ENCODE measurements at regions not wholly inside any gene's neighbourhood (a gene's known extent, or its start where the extent isn't known, plus 50 kb on each side); places are given as distances from the start of the nearest gene placed in this dataset.

- Histone ChIP-seq H3K4me3 (ENCODE audit: low read length) (no peak overlapping the region), H3K36me3 (ENCODE audit: insufficient read depth, low read length) (no peaks in the 10 kb centered on the region), H3K4me1 (ENCODE audit: insufficient read depth, low read length) (no peaks in the 10 kb centered on the region), H2AFZ (ENCODE audit: low read depth, low read length) (no peak overlapping the region), H3K27me3 (ENCODE audit: insufficient read depth, low read length) (no peaks in the 10 kb centered on the region), H3K9me3 (ENCODE audit: low read length) (no peaks in the 10 kb centered on the region)
These were observed 530.3 kb downstream of the BRD1 start for GRCh38 chr22:49297286-49297870.

GRCh38 chr22:49296561-49296960 is 531.1 kb downstream of the BRD1 start:
- Histone ChIP-seq H3K4me1 (ENCODE audit: insufficient read depth, low read length) (no peaks in the 10 kb centered on the region), H3K9me3 (ENCODE audit: low read length) (no peaks in the 10 kb centered on the region), H3K36me3 (ENCODE audit: insufficient read depth, low read length) (no peaks in the 10 kb centered on the region), H2AFZ (ENCODE audit: low read depth, low read length) (no peak overlapping the region), H3K27me3 (ENCODE audit: insufficient read depth, low read length) (no peaks in the 10 kb centered on the region), H3K4me3 (ENCODE audit: low read length) (no peak overlapping the region)

- Histone ChIP-seq H2AFZ (ENCODE audit: low read depth, low read length) (no peak overlapping the region), H3K9me3 (ENCODE audit: low read length) (no peaks in the 10 kb centered on the region), H3K4me3 (ENCODE audit: low read length) (no peak overlapping the region), H3K36me3 (ENCODE audit: insufficient read depth, low read length) (no peaks in the 10 kb centered on the region), H3K27me3 (ENCODE audit: insufficient read depth, low read length) (no peaks in the 10 kb centered on the region), H3K4me1 (ENCODE audit: insufficient read depth, low read length) (no peaks in the 10 kb centered on the region)
These were observed 531.7 kb downstream of the BRD1 start for GRCh38 chr22:49295851-49296560.

- H3K9me3 ChIP-seq (ENCODE audit: low read length) = no peaks in the 10 kb centered on the region
- H3K36me3 ChIP-seq (ENCODE audit: insufficient read depth, low read length) = no peaks in the 10 kb centered on the region
- no peak overlapping the region for H3K4me3 ChIP-seq (ENCODE audit: low read length)
- no peaks in the 10 kb centered on the region for H3K4me1 ChIP-seq (ENCODE audit: insufficient read depth, low read length)
- no peak overlapping the region for H2AFZ ChIP-seq (ENCODE audit: low read depth, low read length)
- H3K27me3 ChIP-seq (ENCODE audit: insufficient read depth, low read length) = no peaks in the 10 kb centered on the region
These were observed 532.3 kb downstream of the BRD1 start for GRCh38 chr22:49295465-49295743.

GRCh38 chr22:49294656-49295464 is 532.8 kb downstream of the BRD1 start:
- no peak overlapping the region for H2AFZ ChIP-seq (ENCODE audit: low read depth, low read length)
- H3K9me3 ChIP-seq (ENCODE audit: low read length) = no peaks in the 10 kb centered on the region
- H3K4me1 ChIP-seq (ENCODE audit: insufficient read depth, low read length) = no peaks in the 10 kb centered on the region
- H3K4me3 ChIP-seq (ENCODE audit: low read length) = no peak overlapping the region
- no peaks in the 10 kb centered on the region for H3K36me3 ChIP-seq (ENCODE audit: insufficient read depth, low read length)
- no peaks in the 10 kb centered on the region for H3K27me3 ChIP-seq (ENCODE audit: insufficient read depth, low read length)

GRCh38 chr22:49292909-49293308 is 534.8 kb downstream of the BRD1 start:
- no peaks in the 10 kb centered on the region for H3K36me3 ChIP-seq (ENCODE audit: insufficient read depth, low read length)
- H3K9me3 ChIP-seq (ENCODE audit: low read length) = no peaks in the 10 kb centered on the region
- no peaks in the 10 kb centered on the region for H3K27me3 ChIP-seq (ENCODE audit: insufficient read depth, low read length)
- H3K4me1 ChIP-seq (ENCODE audit: insufficient read depth, low read length) = no peaks in the 10 kb centered on the region
- H3K4me3 ChIP-seq (ENCODE audit: low read length) = no peak overlapping the region
- H2AFZ ChIP-seq (ENCODE audit: low read depth, low read length) = no peak overlapping the region

GRCh38 chr22:49291781-49292180 is 535.9 kb downstream of the BRD1 start:
- no peak overlapping the region for H2AFZ ChIP-seq (ENCODE audit: low read depth, low read length)
- no peaks in the 10 kb centered on the region for H3K36me3 ChIP-seq (ENCODE audit: insufficient read depth, low read length)
- no peaks in the 10 kb centered on the region for H3K4me1 ChIP-seq (ENCODE audit: insufficient read depth, low read length)
- H3K9me3 ChIP-seq (ENCODE audit: low read length) = no peaks in the 10 kb centered on the region
- H3K4me3 ChIP-seq (ENCODE audit: low read length) = no peak overlapping the region
- no peaks in the 10 kb centered on the region for H3K27me3 ChIP-seq (ENCODE audit: insufficient read depth, low read length)

- no peaks in the 10 kb centered on the region for H3K36me3 ChIP-seq (ENCODE audit: insufficient read depth, low read length)
- no peaks in the 10 kb centered on the region for H3K4me1 ChIP-seq (ENCODE audit: insufficient read depth, low read length)
- no peak overlapping the region for H3K4me3 ChIP-seq (ENCODE audit: low read length)
- no peaks in the 10 kb centered on the region for H3K9me3 ChIP-seq (ENCODE audit: low read length)
- H3K27me3 ChIP-seq (ENCODE audit: insufficient read depth, low read length) = peaks cover 4% of the 10 kb centered on the region
- no peak overlapping the region for H2AFZ ChIP-seq (ENCODE audit: low read depth, low read length)
These were observed 536.5 kb downstream of the BRD1 start for GRCh38 chr22:49291169-49291568.

- no peaks in the 10 kb centered on the region for H3K4me1 ChIP-seq (ENCODE audit: insufficient read depth, low read length)
- no peaks in the 10 kb centered on the region for H3K36me3 ChIP-seq (ENCODE audit: insufficient read depth, low read length)
- H3K27me3 ChIP-seq (ENCODE audit: insufficient read depth, low read length) = peaks cover 9% of the 10 kb centered on the region
- no peak overlapping the region for H3K4me3 ChIP-seq (ENCODE audit: low read length)
- no peaks in the 10 kb centered on the region for H3K9me3 ChIP-seq (ENCODE audit: low read length)
- no peak overlapping the region for H2AFZ ChIP-seq (ENCODE audit: low read depth, low read length)
These were observed 537.0 kb downstream of the BRD1 start for GRCh38 chr22:49290711-49291110.

GRCh38 chr22:49289822-49290679 is 537.6 kb downstream of the BRD1 start:
- H3K4me1 ChIP-seq (ENCODE audit: insufficient read depth, low read length) = no peaks in the 10 kb centered on the region
- peaks cover 9% of the 10 kb centered on the region for H3K27me3 ChIP-seq (ENCODE audit: insufficient read depth, low read length)
- H3K4me3 ChIP-seq (ENCODE audit: low read length) = no peak overlapping the region
- H2AFZ ChIP-seq (ENCODE audit: low read depth, low read length) = no peak overlapping the region
- no peaks in the 10 kb centered on the region for H3K9me3 ChIP-seq (ENCODE audit: low read length)
- no peaks in the 10 kb centered on the region for H3K36me3 ChIP-seq (ENCODE audit: insufficient read depth, low read length)

- H3K9me3 ChIP-seq (ENCODE audit: low read length) = no peaks in the 10 kb centered on the region
- no peak overlapping the region for H3K4me3 ChIP-seq (ENCODE audit: low read length)
- H2AFZ ChIP-seq (ENCODE audit: low read depth, low read length) = no peak overlapping the region
- H3K36me3 ChIP-seq (ENCODE audit: insufficient read depth, low read length) = no peaks in the 10 kb centered on the region
- H3K27me3 ChIP-seq (ENCODE audit: insufficient read depth, low read length) = peaks cover 12% of the 10 kb centered on the region
- H3K4me1 ChIP-seq (ENCODE audit: insufficient read depth, low read length) = no peaks in the 10 kb centered on the region
These were observed 541.4 kb downstream of the BRD1 start for GRCh38 chr22:49286181-49286760.

GRCh38 chr22:49284931-49285330 is 542.7 kb downstream of the BRD1 start:
- no peak overlapping the region for H2AFZ ChIP-seq (ENCODE audit: low read depth, low read length)
- no peaks in the 10 kb centered on the region for H3K4me1 ChIP-seq (ENCODE audit: insufficient read depth, low read length)
- H3K4me3 ChIP-seq (ENCODE audit: low read length) = no peak overlapping the region
- H3K9me3 ChIP-seq (ENCODE audit: low read length) = no peaks in the 10 kb centered on the region
- H3K27me3 ChIP-seq (ENCODE audit: insufficient read depth, low read length) = peaks cover 12% of the 10 kb centered on the region
- H3K36me3 ChIP-seq (ENCODE audit: insufficient read depth, low read length) = no peaks in the 10 kb centered on the region

Data from neuron (in vitro differentiated cells).